Ovary (tissue), 3 donors: ENCODE measurements at regions not wholly inside any gene's neighbourhood (a gene's known extent, or its start where the extent isn't known, plus 50 kb on each side); places are given as distances from the start of the nearest gene placed in this dataset.

Experiments
- CTCF ChIP-seq, 3 donors: fragments of 450-650 bp in 2 of 3; fragments of 200-600 bp in 1 of 3; IDR thresholded peaks; one replicate each; pipeline versions ENCODE4 v1.5.1 to v1.8.0; 2016 to 2022; ENCODE audit warnings: antibody characterized with exemption in 3 of 3, mild to moderate bottlenecking in 1 of 3
- EP300 ChIP-seq: sonication (generic); formaldehyde crosslinking; IDR thresholded peaks from one replicate; pipeline ENCODE4 v1.6.1; 2017; ENCODE audit warnings: antibody characterized with exemption
- POLR2A ChIP-seq: fragments of 450-650 bp; IDR thresholded peaks from one replicate; pipeline ENCODE4 v1.6.1; 2017; ENCODE audit warnings: antibody characterized with exemption, mild to moderate bottlenecking, moderate library complexity
- donor health status: DM: no; HTN: no; CAD: no.

- TF ChIP-seq CTCF (IDR thresholded peaks at IDR 0.05) (no peak), POLR2A (no peak), EP300 (no peak)
Observed at GRCh38 chr2:239895669-239896068, 129.5 kb downstream of the NDUFA10 start.
